GM23338 (cell line): ENCODE measurements at regions not wholly inside any gene's neighbourhood (a gene's known extent, or its start where the extent isn't known, plus 50 kb on each side); places are given as distances from the start of the nearest gene placed in this dataset.
"Not testable (repeated sequence)": the region's sequence is repeated elsewhere in the genome, so short reads cannot be mapped to it uniquely, and the experiment has no call there.

Experiments
- ATAC-seq: fragments of 200-7000 bp; cut with Tn5 transposase; 3 replicates; pipeline ENCODE4 v1.9.1; 2020
- DNase-seq: peaks from one replicate; pipeline ENCODE4 v3.0.0-alpha.2; 2015; ENCODE audit warnings: low spot score
- H2AFZ ChIP-seq: fragments of 200-600 bp; sonication (generic); 2 replicates; pipeline ENCODE4 v1.8.0; 2016; ENCODE audit warnings: antibody characterized with exemption, mild to moderate bottlenecking, moderate library complexity
- H3F3A ChIP-seq: fragments of 200-600 bp; sonication (generic); replicated peaks from 2 replicates; pipeline ENCODE4 v1.8.0; 2017; ENCODE audit warnings: antibody characterized with exemption, mixed run types, low read depth
- H3K27ac ChIP-seq: fragments of 200-600 bp; sonication (generic); 2 replicates; pipeline ENCODE4 v1.6.1; 2016; ENCODE audit warnings: low read depth
- H3K27me3 ChIP-seq: fragments of 200-600 bp; sonication (generic); 2 replicates; pipeline ENCODE4 v1.8.0; 2016; ENCODE audit warnings: mild to moderate bottlenecking, mixed run types, moderate library complexity; ENCODE audit not compliant: insufficient read depth
- H3K36me3 ChIP-seq: fragments of 200-600 bp; sonication (generic); 2 replicates; pipeline ENCODE4 v1.8.0; 2016; ENCODE audit warnings: mild to moderate bottlenecking; ENCODE audit not compliant: insufficient read depth
- H3K4me1 ChIP-seq: fragments of 200-600 bp; sonication (generic); 2 replicates; pipeline ENCODE4 v1.8.0; 2016; ENCODE audit warnings: mild to moderate bottlenecking, moderate library complexity; ENCODE audit not compliant: insufficient read depth
- H3K4me2 ChIP-seq: fragments of 200-600 bp; sonication (generic); 2 replicates; pipeline ENCODE4 v1.7.1; 2017; ENCODE audit warnings: mixed run types
- H3K4me3 ChIP-seq: fragments of 200-600 bp; sonication (generic); 2 replicates; pipeline ENCODE4 v1.6.1; 2016; ENCODE audit warnings: mixed run types
- H3K79me2 ChIP-seq: fragments of 200-600 bp; sonication (generic); replicated peaks from 2 replicates; pipeline ENCODE4 v1.8.0; 2017; ENCODE audit warnings: mild to moderate bottlenecking; ENCODE audit not compliant: insufficient read depth
- H3K9me2 ChIP-seq: fragments of 200-600 bp; sonication (generic); 2 replicates; pipeline ENCODE4 v1.8.0; 2017; ENCODE audit not compliant: insufficient read depth
- H4K20me1 ChIP-seq: fragments of 200-600 bp; sonication (generic); replicated peaks from 2 replicates; pipeline ENCODE4 v1.8.0; 2017; ENCODE audit warnings: mild to moderate bottlenecking; ENCODE audit not compliant: insufficient read depth
- H3K27ac Mint-ChIP-seq: 2 replicates; pipeline ENCODE4 v1.8.0; 2020; ENCODE audit warnings: inconsistent platforms, mild to moderate bottlenecking, moderate library complexity, mixed read lengths
- H3K27me3 Mint-ChIP-seq: 3 replicates; pipeline ENCODE4 v1.8.0; 2022; ENCODE audit warnings: low read depth, mild to moderate bottlenecking, moderate library complexity, mixed read lengths, inconsistent platforms; ENCODE audit not compliant: insufficient read depth, poor library complexity
- H3K36me3 Mint-ChIP-seq: 3 replicates; pipeline ENCODE4 v1.8.0; 2021; ENCODE audit warnings: low read depth, mild to moderate bottlenecking, inconsistent platforms, moderate library complexity, mixed read lengths
- H3K4me1 Mint-ChIP-seq: 3 replicates; pipeline ENCODE4 v1.8.0; 2020; ENCODE audit warnings: mild to moderate bottlenecking, inconsistent platforms, mixed read lengths
- H3K4me3 Mint-ChIP-seq: 3 replicates; pipeline ENCODE4 v1.8.0; 2021; ENCODE audit warnings: moderate library complexity, mild to moderate bottlenecking, inconsistent platforms, mixed read lengths
- H3K9me3 Mint-ChIP-seq: 3 replicates; pipeline ENCODE4 v1.8.0; 2020; ENCODE audit warnings: moderate library complexity, mild to moderate bottlenecking, inconsistent platforms, mixed read lengths
- EZH2 ChIP-seq: fragments of 200-600 bp; sonication (generic); IDR thresholded peaks from one replicate; pipeline ENCODE4 v1.8.0; 2017; ENCODE audit warnings: antibody characterized with exemption, mild to moderate bottlenecking, low read depth; ENCODE audit not compliant: unreplicated experiment
- JUNB ChIP-seq: IDR thresholded peaks from one replicate; pipeline ENCODE4 v1.6.1; 2016; ENCODE audit warnings: antibody characterized with exemption; ENCODE audit not compliant: unreplicated experiment
- NANOG ChIP-seq: IDR thresholded peaks from 2 replicates; pipeline ENCODE4 v1.6.1; 2016; ENCODE audit warnings: antibody characterized with exemption, borderline replicate concordance
- POLR2AphosphoS5 ChIP-seq: IDR thresholded peaks from 2 replicates; pipeline ENCODE4 v1.6.1; 2016; ENCODE audit warnings: antibody characterized with exemption, low read depth
- STAT1 ChIP-seq: IDR thresholded peaks from one replicate; pipeline ENCODE4 v1.6.1; 2016; ENCODE audit warnings: antibody characterized with exemption; ENCODE audit not compliant: unreplicated experiment
- ZNF331 ChIP-seq: fragments of 250-450 bp; sonication (Bioruptor Pico); IDR thresholded peaks from 2 replicates; pipeline ENCODE4 v1.5.0; 2020; ENCODE audit warnings: low read depth, mild to moderate bottlenecking, moderate library complexity
- ZNF462 ChIP-seq: fragments of 250-450 bp; sonication (Bioruptor Pico); IDR thresholded peaks from 2 replicates; pipeline ENCODE4 v1.5.0; 2020; ENCODE audit warnings: mild to moderate bottlenecking, moderate library complexity
- TF ChIP-seq, protein P1 (sequence below): IDR thresholded peaks from 2 replicates; pipeline ENCODE4 v1.6.1; 2016; ENCODE audit warnings: antibody characterized with exemption

DNA sequence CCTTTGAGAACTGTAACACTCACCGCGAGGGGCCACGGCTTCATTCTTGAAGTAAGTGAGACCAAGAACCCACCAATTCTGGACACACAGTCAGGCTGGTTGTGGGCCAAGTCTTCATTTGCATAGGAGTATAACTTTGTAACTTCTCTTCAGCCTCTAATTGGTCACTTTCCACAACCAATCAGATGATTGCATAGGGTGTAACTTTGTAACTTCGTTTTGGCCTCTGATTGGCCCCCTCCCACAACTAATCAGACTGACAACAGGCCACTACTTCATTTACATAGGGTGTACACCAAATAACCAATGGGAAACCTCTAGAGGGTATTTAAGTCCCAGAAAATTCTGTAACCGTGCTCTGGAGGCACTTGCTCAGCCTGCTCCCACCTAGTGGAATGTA lies 77.5 kb upstream of the TCF4 start:
- no peaks in the 10 kb centered on the region for H4K20me1 ChIP-seq
- ATAC-seq = no peak
- no peak for DNase-seq
- no peaks in the 10 kb centered on the region for H3K79me2 ChIP-seq
- no peaks in the 10 kb centered on the region for H3K27me3 ChIP-seq
- no peaks in the 10 kb centered on the region for H3K36me3 ChIP-seq
- Mint-ChIP-seq H3K27me3 (peaks cover 4% of the 10 kb centered on the region), H3K27ac (no peak overlapping the region), H3K4me3 (no peak overlapping the region), H3K36me3 (peaks cover 11% of the 10 kb centered on the region; the same call in 1 of the 3 replicates), H3K9me3 (peaks cover 18% of the 10 kb centered on the region; the same call in 2 of the 3 replicates), H3K4me1 (no peaks in the 10 kb centered on the region; the same call in 2 of the 3 replicates)
- no peaks in the 10 kb centered on the region for H3K4me1 ChIP-seq
- H3K9me2 ChIP-seq = no peaks in the 10 kb centered on the region
- no peak overlapping the region for H2AFZ ChIP-seq
- no peak overlapping the region for H3K4me3 ChIP-seq
- no peaks in the 10 kb centered on the region for H3F3A ChIP-seq
- TF ChIP-seq EZH2 = no peak
- no peak for TF ChIP-seq STAT1
- TF ChIP-seq NANOG = no peak
- no peak for TF ChIP-seq ZNF331 (CRISPR knock-in tag)
- TF ChIP-seq POLR2AphosphoS5 = no peak
- TF ChIP-seq, protein P1, sequence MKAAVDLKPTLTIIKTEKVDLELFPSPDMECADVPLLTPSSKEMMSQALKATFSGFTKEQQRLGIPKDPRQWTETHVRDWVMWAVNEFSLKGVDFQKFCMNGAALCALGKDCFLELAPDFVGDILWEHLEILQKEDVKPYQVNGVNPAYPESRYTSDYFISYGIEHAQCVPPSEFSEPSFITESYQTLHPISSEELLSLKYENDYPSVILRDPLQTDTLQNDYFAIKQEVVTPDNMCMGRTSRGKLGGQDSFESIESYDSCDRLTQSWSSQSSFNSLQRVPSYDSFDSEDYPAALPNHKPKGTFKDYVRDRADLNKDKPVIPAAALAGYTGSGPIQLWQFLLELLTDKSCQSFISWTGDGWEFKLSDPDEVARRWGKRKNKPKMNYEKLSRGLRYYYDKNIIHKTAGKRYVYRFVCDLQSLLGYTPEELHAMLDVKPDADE = no peak
- no peak for TF ChIP-seq JUNB
- TF ChIP-seq ZNF462 (CRISPR knock-in tag) = no peak
- no peak overlapping the region for H3K4me2 ChIP-seq
- H3K27ac ChIP-seq = no peak overlapping the region

DNA sequence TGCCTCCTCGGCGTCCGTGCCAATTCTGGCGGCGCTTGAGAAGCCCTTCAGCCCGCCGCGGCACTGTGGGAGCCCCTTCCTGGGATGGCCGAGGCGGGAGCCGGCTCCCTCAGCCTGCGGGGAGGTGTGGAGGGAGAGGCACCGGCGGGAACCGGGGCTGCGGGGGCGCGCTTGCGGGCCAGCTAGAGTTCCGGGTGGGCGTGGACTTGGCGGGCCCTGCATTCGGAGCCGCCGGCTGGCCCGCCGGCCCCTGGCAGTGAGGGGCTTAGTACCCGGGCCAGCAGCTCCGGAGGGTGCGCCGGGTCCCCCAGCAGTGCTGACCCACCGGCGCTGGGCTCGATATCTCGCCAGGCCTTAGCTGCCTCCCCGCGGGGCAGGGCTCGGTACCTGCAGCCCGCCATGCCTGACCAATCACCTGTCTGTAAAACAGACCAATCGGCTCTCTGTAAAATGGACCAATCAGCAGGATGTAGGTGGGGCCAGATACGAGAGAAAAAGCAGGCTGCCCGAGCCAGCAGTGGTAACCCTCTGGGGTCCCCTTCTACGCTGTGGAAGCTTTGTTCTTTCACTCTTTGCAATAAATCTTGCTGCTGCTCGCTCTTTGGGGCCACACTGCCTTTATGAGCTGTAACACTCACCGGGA lies 76.9 kb upstream of the TCF4 start:
- H2AFZ ChIP-seq = peak overlapping the region; percentile 56; the same call in 1 of the 2 replicates
- H3K79me2 ChIP-seq, H4K20me1 ChIP-seq, H3K4me3 Mint-ChIP-seq, H3K27ac Mint-ChIP-seq, H3F3A ChIP-seq, H3K9me2 ChIP-seq, H3K36me3 ChIP-seq, H3K27ac ChIP-seq, H3K4me1 ChIP-seq, DNase-seq, H3K4me2 ChIP-seq, H3K4me1 Mint-ChIP-seq, H3K27me3 ChIP-seq, H3K27me3 Mint-ChIP-seq, H3K4me3 ChIP-seq, ATAC-seq: not testable (repeated sequence)
- Mint-ChIP-seq H3K36me3 (peaks cover 11% of the 10 kb centered on the region; the same call in 1 of the 3 replicates), H3K9me3 (peaks cover 18% of the 10 kb centered on the region; the same call in 2 of the 3 replicates)
